B cell (primary cell): ENCODE measurements at regions not wholly inside any gene's neighbourhood (a gene's known extent, or its start where the extent isn't known, plus 50 kb on each side); places are given as distances from the start of the nearest gene placed in this dataset.

Source experiments
- ATAC-seq: fragments of 200-7000 bp; cut with Tn5 transposase; one replicate; pipeline ENCODE4 v1.10.0; 2021; ENCODE audit warnings: low read depth, mild to moderate bottlenecking, moderate number of reproducible peaks, moderate library complexity
- CTCF ChIA-PET: fragments of 350-600 bp; sonication (Branson Sonifier 250); formaldehyde crosslinking; loops from one replicate; lab custom pipeline; 2021; ENCODE audit warnings: antibody characterized with exemption, inconsistent platforms; lab: Charles Lee
- POLR2A ChIA-PET: fragments of 350-600 bp; sonication (Branson Sonifier 250); formaldehyde crosslinking; loops from one replicate; lab custom pipeline; 2021; ENCODE audit warnings: antibody characterized with exemption; lab: Charles Lee
- DNase-seq: peaks from one replicate; pipeline ENCODE4 v3.0.0; 2013
- H2AFZ ChIP-seq: 2 replicates; pipeline ENCODE4 v1.6.1; 2012; ENCODE audit warnings: mild to moderate bottlenecking, low read depth, low read length; ENCODE audit not compliant: insufficient read depth, poor library complexity, severe bottlenecking
- H3K27ac ChIP-seq, 2 donors: 1 replicate in 1 of 2; 2 replicates in 1 of 2; pipeline ENCODE4 v1.5.1; 2012 to 2013; ENCODE audit warnings: low read length in 2 of 2, mild to moderate bottlenecking in 2 of 2, moderate library complexity in 1 of 2
- H3K27me3 ChIP-seq, 4 experiments: fragments of 200-600 bp in 1 of 4; sonication (generic) in 1 of 4; replicated peaks in 1 of 4; 1 replicate in 2 of 4; 2 replicates in 2 of 4; pipeline versions ENCODE4 v1.6.1 to v1.7.0; 2013 to 2016; ENCODE audit warnings: low read length in 3 of 4, mild to moderate bottlenecking in 2 of 4, mixed read lengths in 1 of 4, moderate library complexity in 1 of 4; ENCODE audit not compliant: insufficient read depth in 4 of 4, control insufficient read depth in 3 of 4; ENCODE audit errors: control extremely low read depth in 1 of 4
- H3K36me3 ChIP-seq, 2 experiments: replicated peaks in 1 of 2; 1 replicate in 1 of 2; 2 replicates in 1 of 2; pipeline versions ENCODE4 v1.6.1 to v1.7.1; 2013; ENCODE audit warnings: low read length in 1 of 2; ENCODE audit not compliant: insufficient read depth in 2 of 2, control insufficient read depth in 1 of 2; ENCODE audit errors: control extremely low read depth in 1 of 2, extremely low read depth in 1 of 2
- H3K4me1 ChIP-seq, 2 donors: fragments of 200-600 bp in 1 of 2; sonication (generic) in 1 of 2; 1 replicate in 1 of 2; 2 replicates in 1 of 2; pipeline versions ENCODE4 v1.5.1 to v1.6.1; 2013 to 2017; ENCODE audit warnings: low read length in 2 of 2; ENCODE audit not compliant: control insufficient read depth in 2 of 2, insufficient read depth in 2 of 2
- H3K4me2 ChIP-seq: replicated peaks from 2 replicates; pipeline ENCODE3; 2012; ENCODE audit warnings: mild to moderate bottlenecking, low read depth, low read length; ENCODE audit not compliant: poor library complexity, severe bottlenecking
- H3K4me3 ChIP-seq, 5 experiments: fragments of 200-600 bp in 1 of 5; sonication (generic) in 1 of 5; 1 replicate in 3 of 5; 2 replicates in 2 of 5; pipeline versions ENCODE4 v1.5.1 to v1.7.0; 2011 to 2016; ENCODE audit warnings: low read length in 4 of 5, mild to moderate bottlenecking in 4 of 5, low read depth in 2 of 5, control low read depth in 1 of 5, moderate library complexity in 1 of 5; ENCODE audit not compliant: insufficient read depth in 1 of 5; ENCODE audit errors: control extremely low read depth in 1 of 5, extremely low read depth in 1 of 5
- H3K79me2 ChIP-seq: fragments of 200-600 bp; sonication (generic); one replicate; pipeline ENCODE4 v1.6.0; 2016; ENCODE audit warnings: low read length; ENCODE audit not compliant: control insufficient read depth, insufficient read depth
- H3K9ac ChIP-seq: fragments of 200-600 bp; sonication (generic); 2 replicates; pipeline ENCODE4 v1.6.1; 2017; ENCODE audit warnings: mild to moderate bottlenecking, low read length, moderate library complexity
- H3K9me3 ChIP-seq, 3 donors: one replicate each; pipeline versions ENCODE4 v1.6.1 to v1.7.1; 2013; ENCODE audit warnings: low read length in 2 of 3; ENCODE audit not compliant: control insufficient read depth in 2 of 3, insufficient read depth in 1 of 3; ENCODE audit errors: control extremely low read depth in 1 of 3
- H4K20me1 ChIP-seq: 2 replicates; pipeline ENCODE4 v1.6.0; 2012; ENCODE audit warnings: mild to moderate bottlenecking, low read length; ENCODE audit not compliant: insufficient read depth, control insufficient read depth, poor library complexity, severe bottlenecking
- H3K27ac Mint-ChIP-seq: one replicate; pipeline ENCODE4 v1.8.0; 2021; ENCODE audit warnings: mixed read lengths
- H3K27me3 Mint-ChIP-seq: one replicate; pipeline ENCODE4 v1.8.0; 2021; ENCODE audit warnings: mixed read lengths
- H3K4me1 Mint-ChIP-seq: one replicate; pipeline ENCODE4 v1.8.0; 2021; ENCODE audit warnings: mixed read lengths
- H3K4me3 Mint-ChIP-seq: one replicate; pipeline ENCODE4 v1.8.0; 2021; ENCODE audit warnings: mixed read lengths
- H3K9me3 Mint-ChIP-seq: one replicate; pipeline ENCODE4 v1.8.0; 2022; ENCODE audit warnings: mixed read lengths; ENCODE audit not compliant: insufficient read depth
- CTCF ChIP-seq: fragments of 200-600 bp; IDR thresholded peaks from one replicate; pipeline ENCODE4 v1.8.0; 2022; ENCODE audit warnings: antibody characterized with exemption, mild to moderate bottlenecking
- EZH2 ChIP-seq: IDR thresholded peaks from 2 replicates; pipeline ENCODE4 v1.6.1; 2012; ENCODE audit warnings: borderline replicate concordance, low read depth, mild to moderate bottlenecking, moderate library complexity, low read length; ENCODE audit not compliant: insufficient read depth, poor library complexity, severe bottlenecking
- WGBS: methylation state at CpG from one replicate; pipeline ENCODE4 v1.1.5; 2013; ENCODE audit warnings: missing lambda C conversion rate; ENCODE audit not compliant: insufficient coverage; 5-methylcytosine and 5-hydroxymethylcytosine counted together
- intact Hi-C: fragments of 100-400 bp; cut with micrococcal nuclease; formaldehyde crosslinking; loops from one replicate; pipeline ENCODE4 v1.10.0; 2022

GRCh38 chr1:187790724-187791123 lies 962.0 kb downstream of the PLA2G4A start:
- Histone ChIP-seq H3K9me3 (peaks cover 0 to 9% (median 1%) of the 10 kb centered on the region in 3 donors), H3K9ac (no peak overlapping the region), H3K27me3 (no peaks in the 10 kb centered on the region), H2AFZ (no peak overlapping the region), H3K4me1 (no peaks in the 10 kb centered on the region), H3K79me2 (no peaks in the 10 kb centered on the region), H3K4me2 (no peak overlapping the region), H4K20me1 (no peaks in the 10 kb centered on the region), H3K27ac (no peak overlapping the region), H3K36me3 (no peaks in the 10 kb centered on the region), H3K4me3 (no peak overlapping the region)
- no peak overlapping the region for H3K4me3 Mint-ChIP-seq
- ATAC-seq (no peak), DNase-seq (no peak)
- no peak for TF ChIP-seq CTCF
- no peak for TF ChIP-seq EZH2
- no peaks in the 10 kb centered on the region for H3K27me3 Mint-ChIP-seq
- CTCF ChIA-PET, result no interaction called here
- no CpG with 5 or more reads among the region's 1 CpG for WGBS
- H3K9me3 Mint-ChIP-seq, result peaks cover 3% of the 10 kb centered on the region
- POLR2A ChIA-PET, result no interaction called here
- intact Hi-C loops, result no loop called here
- H3K4me1 Mint-ChIP-seq, result no peaks in the 10 kb centered on the region
- no peak overlapping the region for H3K27ac Mint-ChIP-seq

GRCh38 chr1:187794561-187794960 lies 965.8 kb downstream of the PLA2G4A start:
- no peak for ATAC-seq
- Histone ChIP-seq H3K4me1 (no peaks in the 10 kb centered on the region), H3K79me2 (no peaks in the 10 kb centered on the region), H2AFZ (no peak overlapping the region), H3K9ac (no peak overlapping the region), H4K20me1 (no peaks in the 10 kb centered on the region), H3K27ac (no peak overlapping the region), H3K4me2 (no peak overlapping the region), H3K27me3 (no peaks in the 10 kb centered on the region), H3K4me3 (no peak overlapping the region), H3K9me3 (peaks cover 0 to 9% (median 0%) of the 10 kb centered on the region in 3 donors), H3K36me3 (no peaks in the 10 kb centered on the region)
- intact Hi-C loops, result no loop called here
- DNase-seq, result no peak
- H3K4me1 Mint-ChIP-seq, result no peaks in the 10 kb centered on the region
- H3K4me3 Mint-ChIP-seq, result no peak overlapping the region
- no peaks in the 10 kb centered on the region for H3K27me3 Mint-ChIP-seq
- no CpG with 5 or more reads among the region's 2 CpGs for WGBS
- peaks cover 5% of the 10 kb centered on the region for H3K9me3 Mint-ChIP-seq
- H3K27ac Mint-ChIP-seq, result no peak overlapping the region
- POLR2A ChIA-PET, result no interaction called here
- TF ChIP-seq EZH2 (no peak), CTCF (no peak)
- CTCF ChIA-PET, result no interaction called here
